ENCODE measurements at regions not wholly inside any gene's neighbourhood (a gene's known extent, or its start where the extent isn't known, plus 50 kb on each side); places are given as distances from the start of the nearest gene placed in this dataset.
"Not testable (repeated sequence)": the region's sequence is repeated elsewhere in the genome, so short reads cannot be mapped to it uniquely, and the experiment has no call there.

DNA sequence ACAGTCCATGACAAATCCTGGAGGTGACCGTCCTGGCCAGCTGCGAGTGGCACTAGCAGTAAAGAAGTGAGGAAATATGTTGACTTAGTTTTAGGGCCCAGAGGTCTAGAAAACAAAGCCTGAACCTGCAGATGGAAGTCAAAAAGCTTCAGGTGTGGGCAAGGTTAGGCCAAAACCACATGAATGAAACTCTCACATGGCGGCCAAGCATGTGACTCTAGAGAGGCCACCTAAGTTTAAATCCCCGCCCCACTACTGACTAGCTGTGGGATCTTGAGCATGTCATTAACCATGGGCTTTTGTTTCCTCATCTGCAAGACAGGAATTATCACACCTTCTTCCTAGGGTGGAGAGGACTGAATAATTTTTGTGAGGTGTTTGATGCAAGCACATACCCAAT, 148.2 kb upstream of the DAB1 start:
- Histone ChIP-seq H3K4me1 (ENCODE audit: insufficient read depth, poor library complexity, severe bottlenecking) (no peaks in the 10 kb centered on the region), H3K4me3 (ENCODE audit: severe bottlenecking) (no peak overlapping the region), H3K9me3 (ENCODE audit: severe bottlenecking) (no peaks in the 10 kb centered on the region), H3K36me3 (ENCODE audit: low read depth) (no peaks in the 10 kb centered on the region), H3K27ac (ENCODE audit: poor library complexity, severe bottlenecking) (no peak overlapping the region), H3K27me3 (ENCODE audit: insufficient read depth, poor library complexity, severe bottlenecking) (no peaks in the 10 kb centered on the region)
- ATAC-seq (ENCODE audit: low read depth) (no peak), DNase-seq (ENCODE audit: low spot score) (no peak)
- no peak for TF ChIP-seq CTCF (IDR thresholded peaks at IDR 0.05; ENCODE audit: poor library complexity, severe bottlenecking)

- H3K27me3 ChIP-seq (ENCODE audit: insufficient read depth, poor library complexity, severe bottlenecking); DNase-seq (ENCODE audit: low spot score); H3K9me3 ChIP-seq (ENCODE audit: severe bottlenecking); H3K27ac ChIP-seq (ENCODE audit: poor library complexity, severe bottlenecking); H3K36me3 ChIP-seq (ENCODE audit: low read depth); H3K4me1 ChIP-seq (ENCODE audit: insufficient read depth, poor library complexity, severe bottlenecking); ATAC-seq (ENCODE audit: low read depth); H3K4me3 ChIP-seq (ENCODE audit: severe bottlenecking): not testable (repeated sequence)
Observed at GRCh38 chr1:57558066-57558465, 134.2 kb upstream of the DAB1 start.

DNA sequence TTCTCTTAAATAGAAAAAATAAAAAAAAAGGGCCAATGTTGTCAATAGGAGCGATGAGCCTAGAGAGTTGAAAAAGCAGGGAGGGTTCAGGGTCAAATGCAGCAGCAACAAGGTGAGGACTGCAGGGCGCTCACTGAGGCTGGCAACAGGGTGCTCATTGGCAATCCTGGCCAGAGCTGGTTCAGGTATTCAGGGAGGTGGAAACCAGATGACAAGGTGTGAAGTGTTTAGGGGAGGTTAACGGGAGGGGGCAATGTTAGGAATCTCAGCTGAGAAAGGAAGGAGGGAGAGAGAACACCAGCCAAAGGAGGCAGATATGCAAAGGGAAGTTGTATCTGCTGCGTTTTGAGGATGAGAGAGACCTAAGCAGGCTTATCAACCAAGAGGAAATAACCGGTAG, 129.8 kb upstream of the DAB1 start:
- Histone ChIP-seq H3K4me3 (ENCODE audit: severe bottlenecking) (no peak overlapping the region), H3K4me1 (ENCODE audit: insufficient read depth, poor library complexity, severe bottlenecking) (no peaks in the 10 kb centered on the region), H3K27me3 (ENCODE audit: insufficient read depth, poor library complexity, severe bottlenecking) (no peaks in the 10 kb centered on the region), H3K27ac (ENCODE audit: poor library complexity, severe bottlenecking) (no peak overlapping the region), H3K36me3 (ENCODE audit: low read depth) (no peaks in the 10 kb centered on the region), H3K9me3 (ENCODE audit: severe bottlenecking) (no peaks in the 10 kb centered on the region)
- no peak for TF ChIP-seq CTCF (IDR thresholded peaks at IDR 0.05; ENCODE audit: poor library complexity, severe bottlenecking)
- no peak for ATAC-seq (ENCODE audit: low read depth)
- no peak for DNase-seq (ENCODE audit: low spot score)

DNA sequence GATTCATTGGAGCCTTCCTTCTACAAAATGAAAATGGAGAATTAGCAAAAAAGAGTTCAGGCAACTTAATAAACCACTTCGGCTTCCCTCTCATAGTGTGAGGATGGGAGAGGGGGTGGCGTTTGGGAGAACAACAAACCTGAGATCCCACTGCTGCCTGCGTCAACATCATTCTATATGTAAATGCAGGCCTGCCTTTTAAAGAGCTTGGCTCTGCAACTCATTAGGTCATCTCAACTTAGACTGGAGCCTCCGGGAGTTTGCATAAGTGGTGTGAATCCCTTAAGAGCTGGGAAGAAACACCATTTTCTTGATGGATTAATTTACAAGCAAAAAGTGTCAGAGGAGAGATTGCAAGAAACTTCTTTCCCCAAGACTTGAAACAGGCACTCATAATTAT, 127.6 kb upstream of the DAB1 start:
- Histone ChIP-seq H3K36me3 (ENCODE audit: low read depth) (no peaks in the 10 kb centered on the region), H3K9me3 (ENCODE audit: severe bottlenecking) (no peaks in the 10 kb centered on the region), H3K4me3 (ENCODE audit: severe bottlenecking) (no peak overlapping the region), H3K27ac (ENCODE audit: poor library complexity, severe bottlenecking) (no peak overlapping the region), H3K4me1 (ENCODE audit: insufficient read depth, poor library complexity, severe bottlenecking) (no peaks in the 10 kb centered on the region), H3K27me3 (ENCODE audit: insufficient read depth, poor library complexity, severe bottlenecking) (no peaks in the 10 kb centered on the region)
- DNase-seq (ENCODE audit: low spot score) (no peak), ATAC-seq (ENCODE audit: low read depth) (no peak)
- TF ChIP-seq CTCF (IDR thresholded peaks at IDR 0.05; ENCODE audit: poor library complexity, severe bottlenecking): no peak

- no peak overlapping the region for H3K4me3 ChIP-seq (ENCODE audit: severe bottlenecking)
- no peaks in the 10 kb centered on the region for H3K36me3 ChIP-seq (ENCODE audit: low read depth)
- no peaks in the 10 kb centered on the region for H3K9me3 ChIP-seq (ENCODE audit: severe bottlenecking)
- ATAC-seq (ENCODE audit: low read depth) (0 out of 3 replicates have a peak, but pooled peaks have one; percentile 33), DNase-seq (ENCODE audit: low spot score) (no peak)
- H3K4me1 ChIP-seq (ENCODE audit: insufficient read depth, poor library complexity, severe bottlenecking): no peaks in the 10 kb centered on the region
- no peaks in the 10 kb centered on the region for H3K27me3 ChIP-seq (ENCODE audit: insufficient read depth, poor library complexity, severe bottlenecking)
- TF ChIP-seq CTCF (IDR thresholded peaks at IDR 0.05; ENCODE audit: poor library complexity, severe bottlenecking): no peak
- H3K27ac ChIP-seq (ENCODE audit: poor library complexity, severe bottlenecking): no peak overlapping the region
Observed at GRCh38 chr1:57550092-57550491, 126.2 kb upstream of the DAB1 start.
